DND-41 (cell line): ENCODE measurements at regions not wholly inside any gene's neighbourhood (a gene's known extent, or its start where the extent isn't known, plus 50 kb on each side); places are given as distances from the start of the nearest gene placed in this dataset.

ENCODE experiments used
- CTCF ChIP-seq: IDR thresholded peaks from 2 replicates; pipeline ENCODE4 v1.5.1; 2012; ENCODE audit warnings: borderline replicate concordance, low read length, moderate library complexity, mild to moderate bottlenecking; ENCODE audit not compliant: poor library complexity, severe bottlenecking; ENCODE audit errors: extremely low read depth
- EZH2 ChIP-seq: IDR thresholded peaks from 3 replicates; pipeline ENCODE4 v1.6.1; 2012; ENCODE audit warnings: borderline replicate concordance, low read depth, mild to moderate bottlenecking, moderate library complexity, low read length, inconsistent platforms; ENCODE audit not compliant: severe bottlenecking

- no peak for TF ChIP-seq CTCF
- no peak for TF ChIP-seq EZH2
Measured at GRCh38 chr10:78402591-78402990, 368.9 kb downstream of the RPS24 start.
